GM23338 (cell line): ENCODE measurements at regions not wholly inside any gene's neighbourhood (a gene's known extent, or its start where the extent isn't known, plus 50 kb on each side); places are given as distances from the start of the nearest gene placed in this dataset.

Experiments used
- EZH2 ChIP-seq: fragments of 200-600 bp; sonication (generic); IDR thresholded peaks from one replicate; pipeline ENCODE4 v1.8.0; 2017; ENCODE audit warnings: antibody characterized with exemption, mild to moderate bottlenecking, low read depth; ENCODE audit not compliant: unreplicated experiment
- EZH2phosphoT487 ChIP-seq: fragments of 200-600 bp; sonication (generic); IDR thresholded peaks from one replicate; pipeline ENCODE4 v1.8.1; 2018; ENCODE audit warnings: antibody characterized with exemption; ENCODE audit not compliant: unreplicated experiment
- JUNB ChIP-seq: IDR thresholded peaks from one replicate; pipeline ENCODE4 v1.6.1; 2016; ENCODE audit warnings: antibody characterized with exemption; ENCODE audit not compliant: unreplicated experiment
- NANOG ChIP-seq: IDR thresholded peaks from 2 replicates; pipeline ENCODE4 v1.6.1; 2016; ENCODE audit warnings: antibody characterized with exemption, borderline replicate concordance
- POLR2AphosphoS5 ChIP-seq: IDR thresholded peaks from 2 replicates; pipeline ENCODE4 v1.6.1; 2016; ENCODE audit warnings: antibody characterized with exemption, low read depth
- TF ChIP-seq, protein P1 (sequence below), 2 experiments: fragments of 200-600 bp in 1 of 2; sonication (generic) in 1 of 2; conservative IDR thresholded peaks; 2 replicates each; pipeline versions ENCODE4 v1.5.1 to v1.6.1; 2016 to 2017; ENCODE audit warnings: antibody characterized with exemption in 2 of 2, low read depth in 2 of 2, mild to moderate bottlenecking in 2 of 2, moderate library complexity in 1 of 2
- TF ChIP-seq, protein P2 (sequence below): IDR thresholded peaks from one replicate; pipeline ENCODE4 v1.6.1; 2018; ENCODE audit warnings: antibody characterized with exemption; ENCODE audit not compliant: unreplicated experiment
- TF ChIP-seq, protein P3 (sequence below): IDR thresholded peaks from 2 replicates; pipeline ENCODE4 v1.6.1; 2016; ENCODE audit warnings: antibody characterized with exemption

DNA sequence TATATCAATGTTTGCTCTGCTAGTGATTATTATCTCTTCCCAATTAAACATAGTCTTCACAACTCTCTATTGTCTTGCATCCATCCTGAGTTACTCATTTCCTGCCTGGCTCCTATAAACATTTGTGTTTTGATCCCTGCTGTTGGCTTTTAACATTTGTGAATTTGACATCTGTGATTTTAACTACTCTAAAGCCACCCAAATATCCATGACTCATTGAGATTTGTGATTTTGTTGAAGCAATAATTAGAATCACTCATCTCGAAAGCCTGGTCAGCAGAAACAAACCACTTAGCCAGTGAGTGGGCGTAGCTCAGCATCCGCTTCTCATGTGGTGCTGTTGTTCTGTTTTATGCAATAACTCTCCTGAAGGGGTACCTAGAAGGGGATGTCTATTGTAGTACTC is 174.3 kb upstream of the ZBTB20 start:
- TF ChIP-seq, protein P1, sequence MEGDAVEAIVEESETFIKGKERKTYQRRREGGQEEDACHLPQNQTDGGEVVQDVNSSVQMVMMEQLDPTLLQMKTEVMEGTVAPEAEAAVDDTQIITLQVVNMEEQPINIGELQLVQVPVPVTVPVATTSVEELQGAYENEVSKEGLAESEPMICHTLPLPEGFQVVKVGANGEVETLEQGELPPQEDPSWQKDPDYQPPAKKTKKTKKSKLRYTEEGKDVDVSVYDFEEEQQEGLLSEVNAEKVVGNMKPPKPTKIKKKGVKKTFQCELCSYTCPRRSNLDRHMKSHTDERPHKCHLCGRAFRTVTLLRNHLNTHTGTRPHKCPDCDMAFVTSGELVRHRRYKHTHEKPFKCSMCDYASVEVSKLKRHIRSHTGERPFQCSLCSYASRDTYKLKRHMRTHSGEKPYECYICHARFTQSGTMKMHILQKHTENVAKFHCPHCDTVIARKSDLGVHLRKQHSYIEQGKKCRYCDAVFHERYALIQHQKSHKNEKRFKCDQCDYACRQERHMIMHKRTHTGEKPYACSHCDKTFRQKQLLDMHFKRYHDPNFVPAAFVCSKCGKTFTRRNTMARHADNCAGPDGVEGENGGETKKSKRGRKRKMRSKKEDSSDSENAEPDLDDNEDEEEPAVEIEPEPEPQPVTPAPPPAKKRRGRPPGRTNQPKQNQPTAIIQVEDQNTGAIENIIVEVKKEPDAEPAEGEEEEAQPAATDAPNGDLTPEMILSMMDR (conservative IDR thresholded peaks at IDR 0.05; ENCODE audit: low read depth in 2 of 2) = no peak
- TF ChIP-seq NANOG (no peak), JUNB (no peak), EZH2 (no peak), POLR2AphosphoS5 (no peak), EZH2phosphoT487 (no peak)
- TF ChIP-seq, protein P2, sequence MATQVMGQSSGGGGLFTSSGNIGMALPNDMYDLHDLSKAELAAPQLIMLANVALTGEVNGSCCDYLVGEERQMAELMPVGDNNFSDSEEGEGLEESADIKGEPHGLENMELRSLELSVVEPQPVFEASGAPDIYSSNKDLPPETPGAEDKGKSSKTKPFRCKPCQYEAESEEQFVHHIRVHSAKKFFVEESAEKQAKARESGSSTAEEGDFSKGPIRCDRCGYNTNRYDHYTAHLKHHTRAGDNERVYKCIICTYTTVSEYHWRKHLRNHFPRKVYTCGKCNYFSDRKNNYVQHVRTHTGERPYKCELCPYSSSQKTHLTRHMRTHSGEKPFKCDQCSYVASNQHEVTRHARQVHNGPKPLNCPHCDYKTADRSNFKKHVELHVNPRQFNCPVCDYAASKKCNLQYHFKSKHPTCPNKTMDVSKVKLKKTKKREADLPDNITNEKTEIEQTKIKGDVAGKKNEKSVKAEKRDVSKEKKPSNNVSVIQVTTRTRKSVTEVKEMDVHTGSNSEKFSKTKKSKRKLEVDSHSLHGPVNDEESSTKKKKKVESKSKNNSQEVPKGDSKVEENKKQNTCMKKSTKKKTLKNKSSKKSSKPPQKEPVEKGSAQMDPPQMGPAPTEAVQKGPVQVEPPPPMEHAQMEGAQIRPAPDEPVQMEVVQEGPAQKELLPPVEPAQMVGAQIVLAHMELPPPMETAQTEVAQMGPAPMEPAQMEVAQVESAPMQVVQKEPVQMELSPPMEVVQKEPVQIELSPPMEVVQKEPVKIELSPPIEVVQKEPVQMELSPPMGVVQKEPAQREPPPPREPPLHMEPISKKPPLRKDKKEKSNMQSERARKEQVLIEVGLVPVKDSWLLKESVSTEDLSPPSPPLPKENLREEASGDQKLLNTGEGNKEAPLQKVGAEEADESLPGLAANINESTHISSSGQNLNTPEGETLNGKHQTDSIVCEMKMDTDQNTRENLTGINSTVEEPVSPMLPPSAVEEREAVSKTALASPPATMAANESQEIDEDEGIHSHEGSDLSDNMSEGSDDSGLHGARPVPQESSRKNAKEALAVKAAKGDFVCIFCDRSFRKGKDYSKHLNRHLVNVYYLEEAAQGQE = no peak
- TF ChIP-seq, protein P3, sequence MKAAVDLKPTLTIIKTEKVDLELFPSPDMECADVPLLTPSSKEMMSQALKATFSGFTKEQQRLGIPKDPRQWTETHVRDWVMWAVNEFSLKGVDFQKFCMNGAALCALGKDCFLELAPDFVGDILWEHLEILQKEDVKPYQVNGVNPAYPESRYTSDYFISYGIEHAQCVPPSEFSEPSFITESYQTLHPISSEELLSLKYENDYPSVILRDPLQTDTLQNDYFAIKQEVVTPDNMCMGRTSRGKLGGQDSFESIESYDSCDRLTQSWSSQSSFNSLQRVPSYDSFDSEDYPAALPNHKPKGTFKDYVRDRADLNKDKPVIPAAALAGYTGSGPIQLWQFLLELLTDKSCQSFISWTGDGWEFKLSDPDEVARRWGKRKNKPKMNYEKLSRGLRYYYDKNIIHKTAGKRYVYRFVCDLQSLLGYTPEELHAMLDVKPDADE = no peak
